VCaP (cell line): ENCODE measurements at regions not wholly inside any gene's neighbourhood (a gene's known extent, or its start where the extent isn't known, plus 50 kb on each side); places are given as distances from the start of the nearest gene placed in this dataset.
A peak's percentile ranks its signal among the peaks of the same experiment; 100 is the strongest.

Experiments used
- H3K27ac ChIP-seq: fragments of 450-650 bp; 2 replicates; pipeline ENCODE4 v1.5.1; 2017
- TF ChIP-seq, protein P1 (sequence below): fragments of 450-650 bp; conservative IDR thresholded peaks from 2 replicates; pipeline ENCODE4 v1.5.1; 2017; ENCODE audit warnings: mild to moderate bottlenecking, moderate library complexity

DNA sequence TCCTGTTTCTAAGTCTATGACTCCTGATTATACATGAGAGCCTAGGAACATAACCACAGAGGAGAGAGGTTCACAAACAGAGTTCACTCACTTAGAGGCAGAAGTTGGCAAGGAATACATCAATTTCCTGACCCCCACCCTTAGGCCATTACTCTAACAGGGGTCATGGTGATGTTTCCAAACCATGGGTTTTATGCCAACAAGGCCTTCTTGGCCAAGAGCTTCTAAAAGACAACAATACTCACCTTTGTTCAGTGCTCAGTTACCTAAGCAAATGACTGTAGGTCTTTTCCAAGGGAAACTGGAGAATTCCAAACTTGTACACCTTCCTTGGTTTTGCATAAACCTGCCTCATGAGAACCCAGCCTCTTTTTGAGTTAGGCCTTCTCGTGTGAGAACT is 52.6 kb downstream of the ERICH4 start:
- no peak overlapping the region for H3K27ac ChIP-seq
- TF ChIP-seq, protein P1, sequence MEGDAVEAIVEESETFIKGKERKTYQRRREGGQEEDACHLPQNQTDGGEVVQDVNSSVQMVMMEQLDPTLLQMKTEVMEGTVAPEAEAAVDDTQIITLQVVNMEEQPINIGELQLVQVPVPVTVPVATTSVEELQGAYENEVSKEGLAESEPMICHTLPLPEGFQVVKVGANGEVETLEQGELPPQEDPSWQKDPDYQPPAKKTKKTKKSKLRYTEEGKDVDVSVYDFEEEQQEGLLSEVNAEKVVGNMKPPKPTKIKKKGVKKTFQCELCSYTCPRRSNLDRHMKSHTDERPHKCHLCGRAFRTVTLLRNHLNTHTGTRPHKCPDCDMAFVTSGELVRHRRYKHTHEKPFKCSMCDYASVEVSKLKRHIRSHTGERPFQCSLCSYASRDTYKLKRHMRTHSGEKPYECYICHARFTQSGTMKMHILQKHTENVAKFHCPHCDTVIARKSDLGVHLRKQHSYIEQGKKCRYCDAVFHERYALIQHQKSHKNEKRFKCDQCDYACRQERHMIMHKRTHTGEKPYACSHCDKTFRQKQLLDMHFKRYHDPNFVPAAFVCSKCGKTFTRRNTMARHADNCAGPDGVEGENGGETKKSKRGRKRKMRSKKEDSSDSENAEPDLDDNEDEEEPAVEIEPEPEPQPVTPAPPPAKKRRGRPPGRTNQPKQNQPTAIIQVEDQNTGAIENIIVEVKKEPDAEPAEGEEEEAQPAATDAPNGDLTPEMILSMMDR = no peak

DNA sequence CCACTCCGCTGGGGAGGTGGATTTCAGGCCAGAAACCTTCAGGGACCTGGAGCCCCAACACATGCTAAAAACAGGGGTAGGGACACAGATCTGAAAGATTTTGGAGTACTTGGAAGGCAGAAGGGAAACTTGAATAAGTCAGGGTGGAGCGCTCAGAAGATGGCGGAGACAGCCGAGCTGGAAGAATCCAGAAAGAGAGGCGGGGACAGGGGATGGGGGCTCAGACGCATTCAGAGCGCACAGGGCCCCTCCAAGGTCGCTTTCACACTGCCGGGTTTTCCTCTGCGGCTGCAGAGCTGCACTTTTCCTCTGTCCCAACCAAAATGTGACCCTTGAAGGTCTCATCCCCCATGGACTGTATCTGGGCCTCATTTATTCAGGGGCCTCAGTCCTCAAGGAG is 56.9 kb downstream of the ERICH4 start:
- TF ChIP-seq, protein P1 = no peak
- H3K27ac ChIP-seq = no peak overlapping the region

DNA sequence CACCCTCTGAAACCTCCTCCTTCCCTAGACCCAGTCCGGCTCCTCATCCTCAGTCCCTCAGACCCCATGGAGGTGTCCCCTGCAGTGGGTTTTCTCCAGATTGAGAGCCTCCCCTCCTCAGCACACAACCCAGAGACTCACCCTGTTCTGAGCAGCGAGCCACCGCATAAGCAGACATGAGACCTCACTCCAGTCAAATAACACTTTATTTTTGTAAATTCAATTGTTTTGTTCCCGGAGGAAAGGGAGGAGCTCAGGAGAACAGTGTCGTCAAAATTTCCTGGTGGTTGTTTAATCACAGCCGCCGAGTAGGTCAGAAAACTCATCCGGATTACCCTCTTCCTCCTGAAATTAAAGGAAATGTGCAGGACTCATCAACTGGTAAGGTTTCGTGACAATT is 57.5 kb downstream of the ERICH4 start:
- TF ChIP-seq, protein P1 = no peak
- H3K27ac ChIP-seq = no peak overlapping the region

DNA sequence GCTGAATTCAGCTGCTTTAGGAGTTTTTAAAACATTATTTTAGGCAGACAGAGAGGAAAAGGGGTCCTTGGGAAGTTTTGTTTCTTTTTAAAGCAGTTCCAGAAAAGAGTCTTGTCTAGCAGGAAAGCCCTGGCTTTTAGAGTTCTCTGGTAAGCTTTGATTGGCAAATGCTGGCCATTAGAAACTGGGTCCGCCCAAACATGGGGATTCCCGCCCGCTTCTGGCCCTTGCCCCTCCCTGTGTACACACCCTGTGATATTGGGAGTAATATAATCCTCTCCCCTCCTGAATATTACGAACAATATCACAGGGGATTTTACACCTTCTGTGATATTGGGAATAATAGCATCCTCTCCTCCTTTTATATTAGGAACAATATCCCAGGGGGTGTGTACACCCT is 58.9 kb downstream of the ERICH4 start:
- peak overlapping the region; percentile 29 for H3K27ac ChIP-seq
- TF ChIP-seq, protein P1 = no peak

DNA sequence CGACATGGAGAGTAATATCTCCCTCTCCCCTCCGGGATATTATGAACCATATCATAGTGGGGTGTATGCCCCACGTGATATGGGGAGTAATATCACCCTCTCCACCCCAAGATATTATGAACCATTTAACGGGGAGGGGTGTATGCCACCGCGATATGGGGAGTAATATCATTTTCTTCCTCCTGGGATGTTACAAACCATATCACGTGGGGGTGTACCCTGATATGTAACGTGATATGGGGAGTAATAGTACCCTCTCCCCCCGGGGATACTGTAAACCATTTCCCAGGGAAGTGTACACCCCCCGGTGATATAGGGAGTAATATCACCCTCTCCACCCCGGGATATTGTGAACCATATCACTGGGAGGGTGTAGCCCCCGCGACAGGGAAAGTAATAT is 62.1 kb downstream of the ERICH4 start:
- TF ChIP-seq, protein P1 = no peak
- H3K27ac ChIP-seq = no peak overlapping the region

DNA sequence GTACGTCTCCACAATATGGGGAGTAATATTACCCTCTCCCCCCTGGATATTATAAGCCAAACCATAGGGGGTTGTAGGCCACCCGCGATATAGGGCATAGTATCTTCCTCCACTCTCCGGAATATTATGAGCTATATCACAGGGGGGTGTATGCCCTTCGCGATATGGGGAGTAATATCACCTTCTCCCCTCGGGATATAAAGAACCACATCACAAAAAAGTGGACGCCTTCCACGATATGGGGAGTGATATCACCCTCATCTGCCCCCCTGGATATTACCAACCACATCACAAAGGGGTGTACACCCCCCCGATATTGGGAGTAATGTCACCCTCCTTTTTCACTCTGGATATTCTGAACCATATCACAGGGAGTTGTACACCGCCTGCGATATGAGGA is 65.5 kb upstream of the CEACAM21 start:
- no peak overlapping the region for H3K27ac ChIP-seq
- TF ChIP-seq, protein P1 = no peak

DNA sequence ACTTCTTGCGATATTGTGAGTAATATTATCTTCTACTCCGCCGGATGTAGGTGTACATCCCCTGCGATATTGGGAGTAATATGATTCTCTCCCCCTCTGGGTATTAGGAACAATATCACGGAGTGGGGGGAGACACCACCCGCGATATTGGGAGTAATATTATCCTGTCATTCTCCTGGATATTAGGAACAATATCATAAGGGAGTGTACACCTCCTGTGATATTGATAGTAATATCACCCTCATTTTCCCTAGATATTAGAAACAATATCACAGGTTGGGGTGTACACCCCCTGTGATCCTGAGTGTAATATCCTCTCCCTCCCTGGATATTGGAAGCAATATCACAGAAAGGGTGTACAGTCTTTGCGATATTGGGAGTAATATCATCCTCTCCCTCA is 64.3 kb upstream of the CEACAM21 start:
- TF ChIP-seq, protein P1 = no peak
- no peak overlapping the region for H3K27ac ChIP-seq

DNA sequence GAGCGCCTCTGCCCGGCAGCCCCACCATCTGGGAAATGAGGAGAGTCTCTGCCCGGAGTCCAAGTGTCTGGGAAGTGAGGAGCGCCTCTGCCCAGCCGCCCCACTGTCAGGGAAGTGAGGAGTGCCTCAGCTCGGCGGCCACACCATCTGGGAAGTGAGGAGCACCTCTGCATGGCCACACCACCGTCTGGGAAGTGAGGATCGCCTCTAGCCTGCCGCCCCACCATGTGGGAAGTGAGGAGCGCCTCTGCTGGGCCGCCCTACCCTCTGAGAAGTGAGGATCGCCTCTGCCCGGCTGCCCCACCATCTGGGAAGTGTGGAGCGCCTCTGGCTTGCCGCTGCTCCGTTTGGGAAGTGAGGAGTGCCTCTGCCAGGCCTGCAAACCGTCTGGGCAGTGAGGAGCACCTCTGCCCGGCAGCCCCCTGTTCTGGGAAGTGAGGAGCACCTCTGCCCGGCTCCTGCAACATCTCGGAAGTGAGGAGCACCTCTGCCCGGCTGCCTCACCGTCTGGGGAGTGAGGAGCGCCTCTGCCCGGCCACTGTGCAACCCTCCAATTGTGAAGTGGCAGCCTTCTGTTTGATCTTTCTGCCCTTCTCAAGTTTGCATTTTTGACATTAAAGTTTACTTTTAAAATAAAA is 60.8 kb upstream of the CEACAM21 start:
- TF ChIP-seq, protein P1 = no peak
- no peak overlapping the region for H3K27ac ChIP-seq
